GM18511 (cell line): ENCODE measurements at regions not wholly inside any gene's neighbourhood (a gene's known extent, or its start where the extent isn't known, plus 50 kb on each side); places are given as distances from the start of the nearest gene placed in this dataset.
"Not testable (repeated sequence)": the region's sequence is repeated elsewhere in the genome, so short reads cannot be mapped to it uniquely, and the experiment has no call there.

Source experiments
- ATAC-seq: cut with Tn5 transposase; IDR thresholded peaks from one replicate; pipeline ENCODE4 v1.9.1; 2021; ENCODE audit warnings: mild to moderate bottlenecking, moderate library complexity; ENCODE audit not compliant: unreplicated experiment

- ATAC-seq: no peak
These were observed 62.6 kb upstream of the PAX8 start for GRCh38 chr2:113341191-113341869.

- ATAC-seq: no peak
These were observed 59.1 kb upstream of the PAX8 start for GRCh38 chr2:113337809-113338208.

GRCh38 chr2:113336040-113336439 lies 57.3 kb upstream of the PAX8 start:
- not testable (repeated sequence) for ATAC-seq

GRCh38 chr2:113334147-113334546 lies 55.4 kb upstream of the PAX8 start:
- ATAC-seq: no peak

GRCh38 chr2:113333735-113334134 lies 55.0 kb upstream of the PAX8 start:
- ATAC-seq: not testable (repeated sequence)

GRCh38 chr2:113330060-113330767 lies 51.5 kb upstream of the PAX8 start:
- ATAC-seq: not testable (repeated sequence)

- not testable (repeated sequence) for ATAC-seq
These were observed 50.3 kb upstream of the PAX8 start for GRCh38 chr2:113328973-113329372.

- not testable (repeated sequence) for ATAC-seq
These were observed 49.9 kb upstream of the PAX8 start for GRCh38 chr2:113328572-113328971.
